Fibroblast of skin of left biceps (primary cell): ENCODE measurements at regions not wholly inside any gene's neighbourhood (a gene's known extent, or its start where the extent isn't known, plus 50 kb on each side); places are given as distances from the start of the nearest gene placed in this dataset.
A peak's percentile ranks its signal among the peaks of the same experiment; 100 is the strongest.
"Not testable (repeated sequence)": the region's sequence is repeated elsewhere in the genome, so short reads cannot be mapped to it uniquely, and the experiment has no call there.

ENCODE experiments used
- DNase-seq, 2 experiments: peaks; one replicate each; pipeline ENCODE4 v3.0.0-alpha.2; 2013; ENCODE audit warnings: low read depth in 2 of 2

DNA sequence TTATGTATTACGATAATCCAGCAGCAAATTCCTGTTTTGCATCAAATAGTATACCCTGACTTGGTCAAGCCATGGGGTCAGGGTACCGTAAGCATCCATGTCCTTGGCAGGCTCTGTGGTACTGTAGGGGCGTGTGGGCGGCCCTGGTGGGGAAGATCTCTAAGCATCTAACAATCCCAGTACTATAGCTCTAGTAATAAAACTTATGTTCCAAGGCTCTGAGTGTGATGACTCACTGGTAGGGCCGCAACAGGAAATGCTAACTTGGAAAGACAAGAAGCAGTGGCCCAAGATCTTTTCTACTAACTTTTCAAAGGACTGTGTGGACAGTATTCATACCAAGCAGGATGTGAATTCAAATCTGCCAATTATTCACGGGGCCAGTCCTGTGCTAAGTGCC lies 63.8 kb downstream of the CLEC18A start:
- DNase-seq = not testable (repeated sequence)

DNA sequence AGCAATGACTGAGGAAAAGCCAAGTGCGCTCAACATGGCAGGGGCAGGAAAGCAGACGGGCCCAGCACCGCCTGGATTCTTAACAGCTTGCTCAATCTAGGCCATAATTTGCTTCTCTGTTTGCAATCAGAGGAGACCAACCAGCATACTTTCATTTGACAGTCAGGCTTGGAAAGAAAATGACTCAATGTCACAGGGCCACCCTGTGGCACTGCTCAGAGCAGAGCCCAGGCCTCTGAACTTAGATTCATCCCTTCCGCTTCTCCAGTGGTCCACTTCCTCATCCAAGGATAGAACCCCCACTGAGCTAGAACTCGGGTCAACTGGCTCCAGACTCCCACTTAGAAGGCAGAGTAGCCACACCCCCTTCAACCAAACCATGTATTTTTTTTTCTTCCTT lies 65.6 kb downstream of the CLEC18A start:
- not testable (repeated sequence) for DNase-seq

DNA sequence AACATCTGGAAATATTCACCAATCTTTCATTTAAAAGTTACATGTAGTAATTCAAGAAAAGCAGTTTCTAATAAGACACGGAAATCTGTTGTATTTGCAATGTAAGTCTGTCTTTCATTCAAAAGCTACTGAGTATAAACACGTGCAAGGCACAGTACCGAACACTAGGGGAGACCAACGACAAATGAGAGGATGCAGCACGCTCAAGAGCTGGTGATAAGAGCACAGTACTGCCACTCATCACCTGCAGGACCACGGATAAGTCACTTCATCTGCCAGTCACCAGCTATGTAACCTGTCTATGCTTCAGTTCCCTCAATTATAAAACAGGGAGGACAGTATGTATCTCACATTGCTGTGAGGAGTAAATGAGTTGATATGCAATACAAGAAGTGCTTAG lies 67.1 kb downstream of the CLEC18A start:
- no peak for DNase-seq

DNA sequence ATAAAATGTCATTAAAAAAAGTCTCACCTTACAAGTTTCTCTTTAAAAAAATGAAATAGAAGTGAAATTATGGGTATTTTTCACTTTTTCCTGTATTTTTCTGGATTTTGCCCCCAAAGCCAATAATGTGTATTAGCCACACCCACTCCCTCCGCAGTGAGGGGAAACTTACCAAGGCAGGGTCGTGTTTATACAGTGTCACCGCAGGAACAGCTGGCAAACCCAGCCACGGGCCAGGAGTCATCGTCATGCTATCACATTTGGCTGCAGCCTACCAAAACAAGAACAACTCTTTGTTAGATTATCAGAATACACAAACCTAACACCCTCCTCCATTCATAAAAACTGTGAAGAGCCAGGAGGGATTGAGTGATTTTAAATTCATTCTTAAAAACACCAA lies 72.1 kb downstream of the CLEC18A start:
- DNase-seq = not testable (repeated sequence)

DNA sequence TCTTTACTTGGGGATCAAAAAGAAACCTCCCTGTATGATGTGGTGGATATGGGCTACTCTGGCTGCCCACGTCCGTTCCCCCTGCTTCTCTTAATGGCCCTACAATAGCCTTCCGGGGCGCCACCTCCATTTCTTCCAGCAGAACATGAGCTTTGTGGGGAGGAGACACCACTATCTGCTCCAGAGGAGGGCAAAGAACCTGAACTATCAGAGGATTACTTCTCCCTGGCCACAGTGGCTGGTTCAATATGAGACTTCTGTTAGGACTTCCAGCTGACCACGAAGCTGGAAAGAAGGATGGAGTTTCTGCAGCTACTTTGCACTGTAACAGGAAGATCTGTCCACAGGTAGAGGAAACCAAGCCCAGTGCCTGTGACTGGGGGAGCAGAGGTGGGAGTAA lies 72.8 kb downstream of the CLEC18A start:
- DNase-seq = not testable (repeated sequence)

DNA sequence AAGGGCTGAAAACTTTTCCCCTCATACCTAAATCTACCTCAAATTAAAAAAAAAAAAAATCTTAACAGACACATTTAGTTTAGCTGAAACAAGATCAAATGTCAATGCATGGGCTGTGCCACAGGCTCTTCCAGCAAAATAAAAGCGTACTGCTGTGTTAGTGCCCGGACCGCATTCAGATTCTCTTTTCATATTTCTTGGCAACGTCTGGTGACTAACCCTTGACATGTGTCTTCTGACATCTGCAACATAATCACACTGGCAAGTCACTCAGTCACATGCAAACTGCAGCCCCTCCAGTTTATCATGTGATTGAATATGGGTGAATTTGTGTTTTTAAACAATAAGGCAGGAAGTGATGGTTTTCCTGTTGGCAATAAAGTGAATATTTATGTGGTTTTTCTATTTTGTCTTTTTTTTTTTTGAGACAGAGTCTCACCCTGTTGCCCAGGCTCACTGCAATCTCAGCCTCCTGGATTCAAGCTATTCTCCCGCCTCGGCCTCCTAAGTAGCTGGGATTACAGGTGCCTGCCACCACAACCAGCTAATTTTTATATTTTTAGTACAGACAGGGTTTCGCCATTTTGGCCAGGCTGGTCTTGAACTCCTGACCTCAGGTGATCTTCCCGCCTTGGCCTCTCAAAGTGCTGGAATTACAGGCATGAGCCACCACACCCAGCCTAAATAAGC lies 75.2 kb downstream of the CLEC18A start:
- DNase-seq = peak; percentile 2 to 15

DNA sequence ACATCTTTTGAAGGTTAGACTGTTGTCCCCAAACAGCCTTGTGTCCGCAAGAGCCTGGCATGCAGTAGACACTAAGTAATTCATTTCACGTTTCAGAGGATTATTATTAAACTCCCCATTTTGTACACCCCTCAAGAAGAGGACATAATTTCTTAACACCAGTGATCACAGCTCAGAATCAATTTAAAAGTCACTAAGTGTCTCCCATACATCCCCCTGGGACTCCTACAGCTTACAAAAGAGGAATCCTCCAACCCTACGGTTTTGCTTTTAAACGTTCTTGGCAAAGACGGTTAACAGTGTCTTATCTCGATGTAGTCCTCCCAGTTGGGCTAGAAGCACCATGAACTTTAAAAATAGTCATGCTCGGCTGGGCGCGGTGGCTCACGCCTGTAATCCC lies 81.2 kb upstream of the PDPR start:
- DNase-seq = not testable (repeated sequence)

DNA sequence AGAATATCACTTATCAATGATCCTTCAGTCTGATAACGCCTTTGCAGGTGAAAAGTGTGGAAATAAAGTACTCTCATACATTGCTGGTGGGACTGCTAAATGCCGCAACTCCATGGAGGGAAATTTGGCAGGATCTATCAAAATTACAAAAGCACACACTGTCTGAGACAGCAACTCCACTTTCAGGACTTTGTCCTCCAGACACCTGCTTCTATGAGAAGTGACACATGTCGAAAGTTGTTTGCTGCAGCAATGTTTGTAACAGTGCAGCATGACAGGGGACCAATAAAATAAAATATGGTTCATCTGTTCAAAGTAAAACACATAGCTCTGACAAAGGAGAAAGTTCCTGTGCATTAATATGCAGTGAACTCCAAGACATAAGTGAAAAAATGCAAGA lies 76.2 kb upstream of the PDPR start:
- not testable (repeated sequence) for DNase-seq

DNA sequence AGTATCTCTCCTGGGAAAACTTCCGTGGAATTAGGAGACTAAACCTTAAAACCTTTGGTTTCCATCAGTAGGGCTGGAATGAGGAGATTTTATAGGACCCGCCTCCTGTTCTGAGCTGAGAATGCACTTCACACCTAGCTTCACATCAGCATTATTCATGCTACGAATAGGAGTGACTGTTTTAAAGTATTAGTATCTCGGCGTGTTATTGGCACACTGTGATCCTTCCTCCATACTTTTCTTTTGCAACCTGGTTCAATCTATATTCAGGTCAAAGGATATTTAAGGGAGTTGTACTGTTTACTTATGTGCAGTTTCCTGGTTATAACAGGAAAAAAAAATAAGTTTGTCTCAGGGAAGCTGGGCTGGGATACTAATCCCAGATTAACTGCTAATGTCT lies 73.6 kb upstream of the PDPR start:
- DNase-seq = not testable (repeated sequence)

DNA sequence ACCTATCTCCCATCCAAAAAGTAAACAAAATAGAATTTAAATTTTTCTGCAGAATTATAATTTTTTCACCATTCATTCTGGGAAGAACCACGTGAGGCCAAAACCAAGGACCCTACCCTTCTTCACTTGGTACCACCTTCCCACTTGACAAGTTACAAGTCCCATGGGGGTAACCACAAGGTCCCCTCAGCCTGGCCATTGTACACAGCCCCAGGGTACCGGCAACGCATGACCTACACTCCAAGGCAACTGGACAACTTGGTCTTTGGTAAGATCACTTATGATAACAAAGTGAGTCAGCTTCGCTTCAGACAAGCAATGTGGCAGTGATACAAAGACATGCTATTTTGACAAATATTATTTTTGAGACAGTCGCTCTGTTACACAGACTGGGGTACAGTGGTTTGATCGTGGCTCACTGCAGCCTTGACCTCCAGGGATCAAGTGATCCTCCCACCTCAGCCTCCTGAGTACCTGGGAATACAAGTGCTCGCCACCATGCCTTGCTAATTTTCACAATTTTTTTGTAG lies 70.5 kb upstream of the PDPR start:
- DNase-seq = not testable (repeated sequence)

DNA sequence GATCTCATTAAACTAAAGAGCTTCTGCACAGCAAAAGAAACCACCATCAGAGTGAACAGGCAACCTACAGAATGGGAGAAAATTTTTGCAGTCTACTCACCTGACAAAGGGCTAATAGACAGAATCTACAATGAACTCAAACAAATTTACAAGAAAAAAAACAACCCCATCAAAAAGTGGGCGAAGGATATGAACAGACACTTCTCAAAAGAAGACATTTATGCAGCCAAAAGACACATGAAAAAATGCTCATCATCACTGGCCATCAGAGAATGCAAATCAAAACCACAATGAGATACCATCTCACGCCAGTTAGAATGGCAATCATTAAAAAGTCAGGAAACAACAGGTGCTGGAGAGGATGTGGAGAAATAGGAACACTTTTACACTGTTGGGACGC lies 67.6 kb upstream of the PDPR start:
- DNase-seq = not testable (repeated sequence)

DNA sequence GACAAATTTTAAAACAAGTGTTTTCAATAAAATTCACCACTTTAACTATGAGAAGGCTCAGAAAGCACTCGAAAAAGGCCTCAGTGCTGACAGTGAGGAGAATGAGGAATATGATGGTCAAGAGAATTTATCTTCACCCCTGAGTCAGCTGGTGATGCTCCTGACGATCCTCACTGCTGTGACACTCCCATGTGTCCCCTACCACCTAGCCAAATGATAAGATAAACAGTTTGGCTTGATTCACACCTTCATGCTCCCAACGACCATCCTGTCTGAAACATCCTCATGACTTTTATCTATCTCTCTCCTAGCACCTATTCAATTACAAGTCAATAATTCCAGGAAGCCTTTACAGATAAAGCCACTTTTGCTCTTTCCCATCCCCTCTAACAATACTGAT lies 66.0 kb upstream of the PDPR start:
- DNase-seq = not testable (repeated sequence)

DNA sequence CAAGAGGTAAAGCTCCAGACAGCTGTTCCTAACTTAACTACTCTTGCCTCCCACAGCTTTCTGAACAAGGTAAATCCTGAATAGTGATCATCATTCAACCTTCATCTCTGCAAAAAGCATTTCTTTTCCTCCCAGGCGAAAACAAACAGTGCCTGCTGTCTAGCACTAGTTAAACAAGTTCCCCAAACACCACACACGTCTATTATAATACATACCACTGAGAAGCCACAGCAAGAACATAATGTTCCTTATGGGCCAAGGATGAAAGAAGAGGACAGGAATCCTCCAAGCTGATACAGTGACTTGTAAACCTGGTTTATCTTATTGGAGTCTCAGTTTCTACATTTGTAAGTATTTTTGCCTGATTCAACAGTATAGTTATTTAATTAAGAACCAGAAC lies 56.1 kb upstream of the PDPR start:
- not testable (repeated sequence) for DNase-seq

DNA sequence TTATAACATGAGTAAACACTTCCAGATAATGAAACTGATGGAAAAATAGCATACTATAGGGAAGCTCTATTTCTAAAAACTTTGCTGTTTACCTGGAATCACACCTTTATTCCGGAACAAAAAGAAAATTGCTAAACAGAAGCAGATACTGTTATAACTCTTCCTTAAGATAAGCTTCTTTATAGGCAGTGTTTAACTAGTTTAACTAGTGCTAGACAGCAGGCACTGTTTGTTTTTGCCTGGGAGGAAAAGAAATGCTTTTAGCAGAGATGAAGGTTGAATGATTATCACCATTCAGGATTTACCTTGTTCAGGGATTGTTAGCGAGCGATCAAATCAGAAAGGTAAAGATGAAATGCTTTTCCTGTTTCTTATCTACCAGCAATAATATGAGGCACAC lies 54.7 kb upstream of the PDPR start:
- not testable (repeated sequence) for DNase-seq

DNA sequence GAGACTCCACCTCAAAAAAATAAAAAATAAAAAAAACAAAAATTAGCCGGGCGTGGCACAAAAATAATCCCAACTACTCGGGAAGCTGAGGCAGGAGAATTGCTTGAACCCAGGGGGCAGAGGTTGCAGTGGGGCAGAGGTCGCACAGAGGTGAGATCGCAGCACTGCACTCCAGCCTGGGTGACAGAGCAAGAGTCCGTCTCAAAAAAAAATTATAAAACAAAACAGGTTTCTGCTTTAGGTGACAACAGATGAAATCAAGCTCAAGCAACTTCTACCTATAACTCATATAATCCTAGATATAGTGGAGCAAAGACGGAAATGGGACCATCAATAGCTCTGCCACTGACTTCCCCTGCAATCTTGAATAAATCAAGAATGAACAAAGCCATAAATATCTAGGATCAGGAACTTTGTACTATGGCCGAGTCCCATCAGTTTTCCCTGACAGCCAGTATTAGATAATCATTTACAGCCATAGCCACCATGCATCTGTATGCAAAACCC lies 53.6 kb upstream of the PDPR start:
- DNase-seq = not testable (repeated sequence)

DNA sequence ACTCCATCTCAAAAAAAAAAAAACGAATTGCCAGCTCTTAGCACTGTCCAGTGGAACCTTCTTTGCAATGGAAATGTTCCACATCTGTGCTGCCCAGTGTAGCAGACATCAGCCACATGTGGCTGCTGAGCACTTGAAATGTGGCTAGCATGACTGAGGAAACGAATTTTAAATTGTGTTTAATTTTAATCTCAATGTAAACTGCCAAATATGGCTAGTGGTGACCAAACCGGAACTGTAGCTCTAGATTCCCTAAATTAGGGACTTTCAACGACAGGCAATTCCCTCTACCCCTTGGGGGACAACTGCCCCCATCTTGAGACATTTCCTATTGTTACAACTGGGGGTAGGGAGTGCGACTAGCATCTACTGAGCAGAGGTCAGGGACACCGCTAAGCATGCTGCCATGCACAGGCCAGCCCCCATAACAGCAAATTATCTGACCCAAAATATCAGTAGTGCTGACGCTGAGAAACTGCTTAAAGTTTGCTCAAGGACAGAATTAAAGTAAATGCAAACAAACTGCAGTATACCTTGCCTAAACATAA lies 52.4 kb upstream of the PDPR start:
- DNase-seq = not testable (repeated sequence)

DNA sequence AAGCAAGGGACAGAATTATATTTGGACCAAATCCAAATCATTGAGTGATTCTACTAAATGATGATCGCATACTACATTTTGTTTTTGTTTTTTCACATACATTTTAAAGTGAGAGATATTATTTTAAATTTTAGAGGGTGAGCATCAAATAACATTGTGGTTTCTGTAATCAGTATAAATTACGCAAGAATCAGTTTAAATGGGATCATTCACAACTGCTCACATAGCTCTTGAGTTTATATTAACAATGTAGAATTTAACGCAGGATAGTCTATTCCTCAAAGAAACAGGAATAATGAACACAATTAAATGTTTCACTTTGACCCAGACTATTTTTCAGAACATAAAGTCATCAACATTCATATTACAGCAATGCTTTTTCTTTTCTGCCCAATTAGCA lies 51.2 kb upstream of the PDPR start:
- DNase-seq = not testable (repeated sequence)
